K562 (cell line): ENCODE measurements at regions not wholly inside any gene's neighbourhood (a gene's known extent, or its start where the extent isn't known, plus 50 kb on each side); places are given as distances from the start of the nearest gene placed in this dataset.

Experiments used
- ATAC-seq: fragments of 200-7000 bp; cut with Tn5 transposase; 3 replicates; pipeline ENCODE4 v1.9.1; 2020; ENCODE audit warnings: moderate library complexity
- BruUV-seq: library from RNA; stranded (reverse); fragments of 400-500 nt; replicated peaks from 2 replicates; lab custom pipeline; 2021; lab: Mats Ljungman, UMichigan
- CTCF ChIA-PET: fragments of 300-600 bp; formaldehyde crosslinking; extraction: SDS; loops from one replicate; lab custom pipeline; 2021; ENCODE audit warnings: low intra/inter-chr PET ratio; lab: Yijun Ruan, JAX
- POLR2A ChIA-PET: fragments of 300-600, 350-650 bp; sonication (Branson Sonifier 250); formaldehyde crosslinking; extraction: SDS; loops from one replicate; lab custom pipeline; 2021; ENCODE audit warnings: antibody characterized with exemption, inconsistent platforms; lab: Yijun Ruan, JAX
- DNase-seq, 4 experiments: peaks; one replicate each; pipeline versions ENCODE4 v3.0.0 to v3.0.0-alpha.2; 2011 to 2018; ENCODE audit warnings: low spot score in 3 of 4, mixed read lengths in 3 of 4; ENCODE audit errors: extremely low read depth in 1 of 4
- FAIRE-seq: peaks from 2 replicates; lab custom pipeline; 2011; peaks lifted over from hg19 to GRCh38; lab: Jason Lieb, UNC
- H2AFZ ChIP-seq: 2 replicates; pipeline ENCODE4 v1.6.0; 2011; ENCODE audit warnings: low read depth, low read length, control low read depth, inconsistent platforms
- H3K27ac ChIP-seq: fragments of 200-600 bp; 3 replicates; pipeline ENCODE4 v1.8.0; 2011; ENCODE audit warnings: low read depth, mild to moderate bottlenecking, control low read depth, inconsistent platforms, low read length, moderate library complexity, mixed read lengths; ENCODE audit errors: extremely low read depth
- H3K27me3 ChIP-seq, 2 experiments: fragments of 300-600 bp in 1 of 2; 2 replicates in 1 of 2; 3 replicates in 1 of 2; pipeline versions ENCODE4 v1.6.0 to v1.8.0; 2011; ENCODE audit warnings: inconsistent platforms in 2 of 2, low read length in 2 of 2, mild to moderate bottlenecking in 1 of 2, mixed read lengths in 1 of 2, moderate library complexity in 1 of 2; ENCODE audit not compliant: control insufficient read depth in 2 of 2, insufficient read depth in 2 of 2
- H3K36me3 ChIP-seq: fragments of 300-600 bp; 3 replicates; pipeline ENCODE4 v1.8.0; 2011; ENCODE audit warnings: mild to moderate bottlenecking, low read length, inconsistent platforms; ENCODE audit not compliant: control insufficient read depth, insufficient read depth
- H3K4me1 ChIP-seq, 2 experiments: fragments of 200-600 bp in 1 of 2; replicated peaks in 1 of 2; 2 replicates in 1 of 2; 3 replicates in 1 of 2; pipeline versions ENCODE4 v1.5.1 to v1.8.0; 2011; ENCODE audit warnings: inconsistent platforms in 2 of 2, low read length in 2 of 2, mild to moderate bottlenecking in 1 of 2, mixed read lengths in 1 of 2, moderate library complexity in 1 of 2; ENCODE audit not compliant: control insufficient read depth in 2 of 2, insufficient read depth in 2 of 2
- H3K4me2 ChIP-seq: 2 replicates; pipeline ENCODE4 v1.6.1; 2011; ENCODE audit warnings: low read length, control low read depth, inconsistent platforms, mixed read lengths; ENCODE audit not compliant: insufficient read depth
- H3K4me3 ChIP-seq: fragments of 200-600 bp; sonication (generic), shearing (Covaris generic); 2 replicates; pipeline ENCODE4 v1.5.1; 2016; ENCODE audit warnings: control low read depth, inconsistent platforms
- H3K79me2 ChIP-seq: fragments of 200-600 bp; 3 replicates; pipeline ENCODE4 v1.8.0; 2011; ENCODE audit warnings: low read length, inconsistent platforms; ENCODE audit not compliant: control insufficient read depth, insufficient read depth
- H3K9ac ChIP-seq, 2 experiments: 2 replicates each; pipeline versions ENCODE4 v1.6.0 to v1.6.1; 2011; ENCODE audit warnings: low read depth in 2 of 2, low read length in 2 of 2, control low read depth in 1 of 2, inconsistent platforms in 1 of 2, mild to moderate bottlenecking in 1 of 2, mixed read lengths in 1 of 2; ENCODE audit not compliant: insufficient read depth in 1 of 2
- H3K9me1 ChIP-seq: one replicate; pipeline ENCODE4 v1.6.0; 2011; ENCODE audit warnings: inconsistent platforms, mild to moderate bottlenecking, low read length, moderate library complexity; ENCODE audit not compliant: control insufficient read depth, insufficient read depth
- H3K9me3 ChIP-seq: replicated peaks from 2 replicates; pipeline ENCODE4 v1.5.1; 2011; ENCODE audit warnings: low read depth, low read length, inconsistent platforms; ENCODE audit not compliant: control insufficient read depth, insufficient read depth
- H4K20me1 ChIP-seq: replicated peaks from 2 replicates; pipeline ENCODE4 v1.6.1; 2011; ENCODE audit warnings: low read length, inconsistent platforms, mixed read lengths; ENCODE audit not compliant: control insufficient read depth, insufficient read depth
- CHCHD3 ChIP-seq: fragments of 250-450 bp; sonication (Bioruptor Pico); IDR thresholded peaks from 2 replicates; pipeline ENCODE4 v2.1.2; 2022; ENCODE audit warnings: mild to moderate bottlenecking
- RB1 ChIP-seq: fragments of 450-650 bp; IDR thresholded peaks from 2 replicates; pipeline ENCODE4 v1.6.1; 2017; ENCODE audit warnings: low read depth, mild to moderate bottlenecking
- U2AF2 ChIP-seq: fragments of 200-400 bp; formaldehyde crosslinking; optimal IDR thresholded peaks from 2 replicates; pipeline ENCODE3; 2017; ENCODE audit warnings: low read depth, mild to moderate bottlenecking, low read length
- XRCC5 ChIP-seq: fragments of 200-400 bp; formaldehyde crosslinking; IDR thresholded peaks from 2 replicates; pipeline ENCODE4 v1.6.1; 2017; ENCODE audit warnings: low read depth, mild to moderate bottlenecking, low read length
- ZNF639 ChIP-seq, 2 experiments: fragments of 200-800 bp in 1 of 2; sonication (Bioruptor generic) in 1 of 2; sonication (generic) in 1 of 2; formaldehyde crosslinking in 1 of 2; IDR thresholded peaks in 1 of 2; conservative IDR thresholded peaks in 1 of 2; 2 replicates each; pipeline versions ENCODE4 v1.5.0 to v1.6.1; 2016 to 2020; ENCODE audit warnings: missing compliant biosample characterization in 1 of 2, missing genetic modification characterization in 1 of 2, missing genetic modification reagents in 1 of 2
- WGBS: fragments of 100-300 bp; shearing (Covaris generic); methylation state at CpG from one replicate; pipeline ENCODE4 v1.1.6; 2016; ENCODE audit warnings: low coverage, mixed read lengths; ENCODE audit not compliant: insufficient coverage; ENCODE audit errors: missing lambda C conversion rate; 5-methylcytosine and 5-hydroxymethylcytosine counted together
- in situ Hi-C: fragments of 300-500 bp; cut with MboI; formaldehyde crosslinking; loops from 4 replicates; pipeline ENCODE4 v1.15.0; 2018; ENCODE audit warnings: inconsistent platforms, mixed read lengths
- intact Hi-C: fragments of 100-400 bp; cut with micrococcal nuclease; formaldehyde crosslinking; loops from 2 replicates; pipeline ENCODE4 v1.14.2; 2022

GRCh38 chr5:57683036-57683630 is 200.5 kb upstream of the ACTBL2 start (continued):
- no peak for TF ChIP-seq ZNF639 (CRISPR knock-in tag; conservative IDR thresholded peaks at IDR 0.05 in 1 of 2, IDR thresholded peaks at IDR 0.05 in 1 of 2)
- TF ChIP-seq U2AF2 = no peak
- no peak for TF ChIP-seq RB1
- no peak for TF ChIP-seq XRCC5
- no peak for TF ChIP-seq CHCHD3 (CRISPR knock-in tag)

GRCh38 chr5:57681942-57682341 is 199.3 kb upstream of the ACTBL2 start:
- ChIA-PET POLR2A (interaction anchor here (0.6 to 1.0 kb wide), 3 partner anchors 10 to 1434 kb away, joined by 3 to 4 read pairs (median 3); no protein-coding TSS in a partner anchor), CTCF (no interaction called here)
- Histone ChIP-seq H3K4me2 (no peak overlapping the region), H3K27me3 (no peaks in the 10 kb centered on the region), H3K4me1 (no peaks in the 10 kb centered on the region), H3K4me3 (no peak overlapping the region), H4K20me1 (no peaks in the 10 kb centered on the region), H3K79me2 (no peaks in the 10 kb centered on the region), H3K9me1 (no peaks in the 10 kb centered on the region), H3K9ac (no peak overlapping the region), H3K9me3 (no peaks in the 10 kb centered on the region; the same call in 1 of the 2 replicates), H2AFZ (no peak overlapping the region), H3K36me3 (no peaks in the 10 kb centered on the region), H3K27ac (no peak overlapping the region)
- ATAC-seq = no peak
- intact Hi-C loops = no loop called here
- in situ Hi-C loops = no loop called here
- DNase-seq = no peak
- BruUV-seq = no TSS peak
- 6% methylated on average over 3 of the region's 3 CpGs for WGBS
- no peak for FAIRE-seq
- no peak for TF ChIP-seq U2AF2
